Neural progenitor cell (in vitro differentiated cells): ENCODE measurements at regions not wholly inside any gene's neighbourhood (a gene's known extent, or its start where the extent isn't known, plus 50 kb on each side); places are given as distances from the start of the nearest gene placed in this dataset.

Source experiments
- EZH2 ChIP-seq: fragments of 200-600 bp; sonication (generic); IDR thresholded peaks from 2 replicates; pipeline ENCODE4 v1.6.1; 2017; ENCODE audit warnings: antibody characterized with exemption, mild to moderate bottlenecking, moderate library complexity
- TF ChIP-seq, protein P1 (sequence below): fragments of 200-600 bp; sonication (generic); IDR thresholded peaks from 2 replicates; pipeline ENCODE4 v1.5.1; 2017; ENCODE audit warnings: antibody characterized with exemption, mild to moderate bottlenecking

GRCh38 chr17:33962857-33963655 lies 292.0 kb upstream of the CCL2 start:
- TF ChIP-seq, protein P1, sequence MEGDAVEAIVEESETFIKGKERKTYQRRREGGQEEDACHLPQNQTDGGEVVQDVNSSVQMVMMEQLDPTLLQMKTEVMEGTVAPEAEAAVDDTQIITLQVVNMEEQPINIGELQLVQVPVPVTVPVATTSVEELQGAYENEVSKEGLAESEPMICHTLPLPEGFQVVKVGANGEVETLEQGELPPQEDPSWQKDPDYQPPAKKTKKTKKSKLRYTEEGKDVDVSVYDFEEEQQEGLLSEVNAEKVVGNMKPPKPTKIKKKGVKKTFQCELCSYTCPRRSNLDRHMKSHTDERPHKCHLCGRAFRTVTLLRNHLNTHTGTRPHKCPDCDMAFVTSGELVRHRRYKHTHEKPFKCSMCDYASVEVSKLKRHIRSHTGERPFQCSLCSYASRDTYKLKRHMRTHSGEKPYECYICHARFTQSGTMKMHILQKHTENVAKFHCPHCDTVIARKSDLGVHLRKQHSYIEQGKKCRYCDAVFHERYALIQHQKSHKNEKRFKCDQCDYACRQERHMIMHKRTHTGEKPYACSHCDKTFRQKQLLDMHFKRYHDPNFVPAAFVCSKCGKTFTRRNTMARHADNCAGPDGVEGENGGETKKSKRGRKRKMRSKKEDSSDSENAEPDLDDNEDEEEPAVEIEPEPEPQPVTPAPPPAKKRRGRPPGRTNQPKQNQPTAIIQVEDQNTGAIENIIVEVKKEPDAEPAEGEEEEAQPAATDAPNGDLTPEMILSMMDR, result no peak
- no peak for TF ChIP-seq EZH2
